ENCODE measurements at regions not wholly inside any gene's neighbourhood (a gene's known extent, or its start where the extent isn't known, plus 50 kb on each side); places are given as distances from the start of the nearest gene placed in this dataset.
"Not testable (repeated sequence)": the region's sequence is repeated elsewhere in the genome, so short reads cannot be mapped to it uniquely, and the experiment has no call there.

DNA sequence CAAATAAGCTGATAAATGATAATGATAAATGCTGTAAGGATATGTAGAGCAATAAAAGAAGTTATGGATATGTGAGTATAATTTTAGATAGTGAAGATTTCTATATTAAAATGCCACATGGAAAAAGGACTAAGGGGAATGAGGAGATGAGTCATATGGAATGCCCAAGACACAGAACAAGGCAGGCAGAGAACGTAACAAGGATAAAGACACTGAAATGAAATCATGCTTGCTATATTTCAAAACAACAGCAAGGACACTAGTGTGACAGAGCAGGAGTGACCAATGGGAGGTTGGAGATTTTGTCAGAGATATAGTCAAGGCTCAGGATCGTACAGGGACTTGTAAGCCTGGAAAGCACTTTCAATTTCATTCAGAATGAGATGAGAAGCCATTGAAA lies 621.5 kb upstream of the SEMA6D start:
- no peaks in the 10 kb centered on the region for H3K79me2 ChIP-seq (ENCODE audit: insufficient read depth, low read length)
- no peak overlapping the region for H3K4me3 ChIP-seq (ENCODE audit: insufficient read depth, low read depth, low read length)
- Mint-ChIP-seq H3K4me1 (ENCODE audit: low read depth, unreplicated experiment) (no peaks in the 10 kb centered on the region), H3K36me3 (ENCODE audit: low read depth, unreplicated experiment) (no peaks in the 10 kb centered on the region), H3K27me3 (ENCODE audit: low read depth, unreplicated experiment) (no peaks in the 10 kb centered on the region), H3K4me3 (ENCODE audit: unreplicated experiment) (no peak overlapping the region), H3K9me3 (ENCODE audit: unreplicated experiment) (no peaks in the 10 kb centered on the region), H3K27ac (ENCODE audit: unreplicated experiment) (no peak overlapping the region)
- H3K4me1 ChIP-seq (ENCODE audit: insufficient read depth, low read length), result no peaks in the 10 kb centered on the region
- H3K27ac ChIP-seq (ENCODE audit: low read depth, low read length), result no peak overlapping the region
- TF ChIP-seq EZH2 (IDR thresholded peaks at IDR 0.05; ENCODE audit: insufficient read depth, low read length), result no peak
- TF ChIP-seq, protein P1, sequence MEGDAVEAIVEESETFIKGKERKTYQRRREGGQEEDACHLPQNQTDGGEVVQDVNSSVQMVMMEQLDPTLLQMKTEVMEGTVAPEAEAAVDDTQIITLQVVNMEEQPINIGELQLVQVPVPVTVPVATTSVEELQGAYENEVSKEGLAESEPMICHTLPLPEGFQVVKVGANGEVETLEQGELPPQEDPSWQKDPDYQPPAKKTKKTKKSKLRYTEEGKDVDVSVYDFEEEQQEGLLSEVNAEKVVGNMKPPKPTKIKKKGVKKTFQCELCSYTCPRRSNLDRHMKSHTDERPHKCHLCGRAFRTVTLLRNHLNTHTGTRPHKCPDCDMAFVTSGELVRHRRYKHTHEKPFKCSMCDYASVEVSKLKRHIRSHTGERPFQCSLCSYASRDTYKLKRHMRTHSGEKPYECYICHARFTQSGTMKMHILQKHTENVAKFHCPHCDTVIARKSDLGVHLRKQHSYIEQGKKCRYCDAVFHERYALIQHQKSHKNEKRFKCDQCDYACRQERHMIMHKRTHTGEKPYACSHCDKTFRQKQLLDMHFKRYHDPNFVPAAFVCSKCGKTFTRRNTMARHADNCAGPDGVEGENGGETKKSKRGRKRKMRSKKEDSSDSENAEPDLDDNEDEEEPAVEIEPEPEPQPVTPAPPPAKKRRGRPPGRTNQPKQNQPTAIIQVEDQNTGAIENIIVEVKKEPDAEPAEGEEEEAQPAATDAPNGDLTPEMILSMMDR (IDR thresholded peaks at IDR 0.05; ENCODE audit: insufficient read depth, low read depth, low read length), result no peak
- no peaks in the 10 kb centered on the region for H3K9me3 ChIP-seq (ENCODE audit: insufficient read depth, low read depth, low read length)
- H4K20me1 ChIP-seq (ENCODE audit: insufficient read depth, low read length), result no peaks in the 10 kb centered on the region
- no peak overlapping the region for H3K9ac ChIP-seq (ENCODE audit: low read length)
- no peaks in the 10 kb centered on the region for H3K27me3 ChIP-seq (ENCODE audit: insufficient read depth, low read length)
- no peak overlapping the region for H2AFZ ChIP-seq (ENCODE audit: low read depth, low read length)
- no peaks in the 10 kb centered on the region for H3K36me3 ChIP-seq (ENCODE audit: insufficient read depth, low read length)
- DNase-seq (ENCODE audit: low read depth) (no peak), FAIRE-seq (no peak)
- H3K4me2 ChIP-seq (ENCODE audit: low read length), result no peak overlapping the region

DNA sequence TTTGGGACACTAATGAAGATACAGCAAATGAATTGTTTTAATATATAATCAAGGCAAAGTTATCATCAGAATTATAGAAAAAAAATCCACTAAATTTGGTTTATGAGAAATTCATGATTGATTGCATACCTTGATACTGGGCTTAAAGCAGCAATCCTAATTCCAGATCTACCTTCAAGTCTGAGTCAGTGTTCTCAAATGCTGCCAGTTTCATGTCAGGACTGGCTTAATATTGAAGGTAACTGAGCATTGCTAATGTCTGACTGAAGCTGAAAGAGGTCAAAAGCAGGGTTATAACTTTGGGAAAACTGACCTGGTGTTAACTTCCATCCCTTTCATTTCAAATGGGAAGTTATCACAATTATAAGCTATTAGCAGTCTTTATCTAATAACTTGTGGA lies 618.8 kb upstream of the SEMA6D start:
- H3K9me3 Mint-ChIP-seq (ENCODE audit: unreplicated experiment), result not testable (repeated sequence)

DNA sequence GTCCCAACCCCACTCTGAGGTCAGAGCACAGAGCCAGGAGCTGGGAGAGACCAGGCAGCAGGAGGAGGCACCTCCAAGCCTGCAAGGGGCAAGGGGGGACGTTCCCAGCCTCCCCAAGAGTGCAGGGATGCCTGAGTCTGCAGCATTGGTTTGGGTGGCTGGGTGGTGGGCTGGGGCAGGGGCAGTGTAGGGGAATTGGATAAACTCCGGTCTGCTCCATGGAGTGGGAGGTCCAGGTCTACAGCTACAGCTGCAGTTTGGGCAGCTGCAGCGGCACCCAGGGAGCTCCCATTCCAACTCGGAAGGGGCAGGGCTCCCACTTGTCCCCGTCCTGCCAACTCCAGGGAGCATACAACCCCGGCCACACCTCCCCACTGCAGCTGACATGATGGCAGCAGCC lies 617.5 kb upstream of the SEMA6D start:
- not testable (repeated sequence) for H3K27ac ChIP-seq (ENCODE audit: low read depth, low read length); H3K36me3 ChIP-seq (ENCODE audit: insufficient read depth, low read length); H3K36me3 Mint-ChIP-seq (ENCODE audit: low read depth, unreplicated experiment); H3K4me2 ChIP-seq (ENCODE audit: low read length); H3K9ac ChIP-seq (ENCODE audit: low read length); H2AFZ ChIP-seq (ENCODE audit: low read depth, low read length); H3K79me2 ChIP-seq (ENCODE audit: insufficient read depth, low read length); H3K9me3 ChIP-seq (ENCODE audit: insufficient read depth, low read depth, low read length); H3K27ac Mint-ChIP-seq (ENCODE audit: unreplicated experiment); H3K4me3 ChIP-seq (ENCODE audit: insufficient read depth, low read depth, low read length); H3K4me1 Mint-ChIP-seq (ENCODE audit: low read depth, unreplicated experiment); H3K9me3 Mint-ChIP-seq (ENCODE audit: unreplicated experiment); H4K20me1 ChIP-seq (ENCODE audit: insufficient read depth, low read length); H3K4me3 Mint-ChIP-seq (ENCODE audit: unreplicated experiment); H3K27me3 Mint-ChIP-seq (ENCODE audit: low read depth, unreplicated experiment); H3K27me3 ChIP-seq (ENCODE audit: insufficient read depth, low read length); FAIRE-seq; DNase-seq (ENCODE audit: low read depth); H3K4me1 ChIP-seq (ENCODE audit: insufficient read depth, low read length)

More for the DNA sequence above, 618.8 kb upstream of the SEMA6D start:
- not testable (repeated sequence) for H3K4me1 ChIP-seq (ENCODE audit: insufficient read depth, low read length); H4K20me1 ChIP-seq (ENCODE audit: insufficient read depth, low read length); H3K4me1 Mint-ChIP-seq (ENCODE audit: low read depth, unreplicated experiment); H3K36me3 Mint-ChIP-seq (ENCODE audit: low read depth, unreplicated experiment); H3K4me3 Mint-ChIP-seq (ENCODE audit: unreplicated experiment); DNase-seq (ENCODE audit: low read depth); H3K36me3 ChIP-seq (ENCODE audit: insufficient read depth, low read length); H3K27me3 ChIP-seq (ENCODE audit: insufficient read depth, low read length); H3K27ac Mint-ChIP-seq (ENCODE audit: unreplicated experiment); H2AFZ ChIP-seq (ENCODE audit: low read depth, low read length); FAIRE-seq; H3K9me3 ChIP-seq (ENCODE audit: insufficient read depth, low read depth, low read length); H3K27me3 Mint-ChIP-seq (ENCODE audit: low read depth, unreplicated experiment); H3K27ac ChIP-seq (ENCODE audit: low read depth, low read length); H3K9ac ChIP-seq (ENCODE audit: low read length); H3K4me3 ChIP-seq (ENCODE audit: insufficient read depth, low read depth, low read length); H3K4me2 ChIP-seq (ENCODE audit: low read length); H3K79me2 ChIP-seq (ENCODE audit: insufficient read depth, low read length)

DNA sequence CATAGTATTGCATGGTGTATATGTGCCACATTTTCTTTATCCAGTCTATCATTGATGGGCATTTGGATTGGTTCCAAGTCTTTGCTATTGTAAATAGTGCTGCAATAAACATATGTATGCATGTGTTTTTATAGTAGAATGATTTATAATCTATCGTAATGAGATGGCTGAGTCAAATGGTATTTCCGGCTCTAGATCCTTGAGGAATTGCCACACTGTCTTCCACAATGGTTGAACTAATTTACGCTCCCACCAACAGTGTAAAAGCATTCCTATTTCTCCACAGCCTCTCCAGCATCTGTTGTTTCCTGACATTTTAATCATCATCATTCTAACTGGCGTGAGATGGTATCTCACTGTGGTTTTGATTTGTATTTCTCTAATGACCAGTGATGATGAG lies 608.5 kb upstream of the SEMA6D start:
- not testable (repeated sequence) for H3K4me1 ChIP-seq (ENCODE audit: insufficient read depth, low read length); H3K36me3 ChIP-seq (ENCODE audit: insufficient read depth, low read length); H3K4me3 ChIP-seq (ENCODE audit: insufficient read depth, low read depth, low read length); H3K27ac Mint-ChIP-seq (ENCODE audit: unreplicated experiment); H3K4me3 Mint-ChIP-seq (ENCODE audit: unreplicated experiment); H3K9ac ChIP-seq (ENCODE audit: low read length); H3K4me2 ChIP-seq (ENCODE audit: low read length); H3K9me3 Mint-ChIP-seq (ENCODE audit: unreplicated experiment); H3K9me3 ChIP-seq (ENCODE audit: insufficient read depth, low read depth, low read length); H3K4me1 Mint-ChIP-seq (ENCODE audit: low read depth, unreplicated experiment); H4K20me1 ChIP-seq (ENCODE audit: insufficient read depth, low read length); H3K27me3 ChIP-seq (ENCODE audit: insufficient read depth, low read length); FAIRE-seq; H3K27ac ChIP-seq (ENCODE audit: low read depth, low read length); H3K36me3 Mint-ChIP-seq (ENCODE audit: low read depth, unreplicated experiment); DNase-seq (ENCODE audit: low read depth); H2AFZ ChIP-seq (ENCODE audit: low read depth, low read length); H3K27me3 Mint-ChIP-seq (ENCODE audit: low read depth, unreplicated experiment); H3K79me2 ChIP-seq (ENCODE audit: insufficient read depth, low read length)

All from astrocyte (in vitro differentiated cells and primary cell).